Occipital lobe (tissue), 1 donor: ENCODE measurements at regions not wholly inside any gene's neighbourhood (a gene's known extent, or its start where the extent isn't known, plus 50 kb on each side); places are given as distances from the start of the nearest gene placed in this dataset.

Experiments used
- DNase-seq: peaks from one replicate; lab custom pipeline; 2025; lab: John Stamatoyannopoulos, UW

DNA sequence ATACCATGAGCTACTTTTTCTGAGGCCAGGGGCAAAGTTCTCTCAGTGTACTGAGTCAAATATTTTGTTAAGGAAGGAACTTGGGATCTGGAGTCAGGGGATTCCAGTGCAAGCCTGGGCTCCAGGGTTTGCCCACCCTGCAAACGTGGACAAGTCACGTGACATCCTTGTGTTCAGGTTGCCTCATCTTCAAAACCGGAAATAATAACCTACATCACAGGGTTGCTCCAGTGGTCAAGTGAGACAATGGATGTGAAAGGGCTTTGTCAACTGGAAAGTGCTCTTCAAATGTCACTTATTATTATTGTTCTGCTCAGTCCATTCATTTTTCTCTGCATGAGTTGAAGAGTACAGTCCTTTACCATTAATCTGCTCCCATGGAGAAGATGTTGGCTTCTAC lies 414.9 kb downstream of the COG6 start:
- no peak for DNase-seq

DNA sequence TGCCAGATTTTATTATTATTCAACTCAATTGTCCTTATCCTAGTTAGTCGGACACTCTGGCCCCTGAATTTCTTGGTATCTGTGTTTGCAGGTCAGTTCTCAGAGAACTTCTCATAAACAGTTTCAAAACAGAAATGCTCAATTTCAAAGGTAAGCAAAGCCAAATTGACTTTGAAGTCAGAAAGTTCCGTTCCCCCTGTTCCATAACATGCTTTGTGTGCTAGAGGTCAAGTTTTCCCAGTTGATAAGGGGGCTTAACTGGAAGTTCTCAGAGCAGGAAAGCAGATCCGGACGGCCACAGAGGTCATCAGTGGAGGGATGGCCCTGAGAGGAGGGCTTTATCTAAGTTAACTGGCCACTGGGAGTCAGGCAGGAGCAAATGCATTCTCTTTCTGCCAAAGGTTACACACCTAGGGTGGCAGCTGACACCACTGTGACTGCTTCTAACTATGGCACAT lies 417.2 kb downstream of the COG6 start:
- DNase-seq = no peak

GRCh38 chr13:40074338-40074737 lies 418.9 kb downstream of the COG6 start:
- no peak for DNase-seq

- no peak for DNase-seq
Measured at GRCh38 chr13:40075281-40075680, 419.8 kb downstream of the COG6 start.

DNA sequence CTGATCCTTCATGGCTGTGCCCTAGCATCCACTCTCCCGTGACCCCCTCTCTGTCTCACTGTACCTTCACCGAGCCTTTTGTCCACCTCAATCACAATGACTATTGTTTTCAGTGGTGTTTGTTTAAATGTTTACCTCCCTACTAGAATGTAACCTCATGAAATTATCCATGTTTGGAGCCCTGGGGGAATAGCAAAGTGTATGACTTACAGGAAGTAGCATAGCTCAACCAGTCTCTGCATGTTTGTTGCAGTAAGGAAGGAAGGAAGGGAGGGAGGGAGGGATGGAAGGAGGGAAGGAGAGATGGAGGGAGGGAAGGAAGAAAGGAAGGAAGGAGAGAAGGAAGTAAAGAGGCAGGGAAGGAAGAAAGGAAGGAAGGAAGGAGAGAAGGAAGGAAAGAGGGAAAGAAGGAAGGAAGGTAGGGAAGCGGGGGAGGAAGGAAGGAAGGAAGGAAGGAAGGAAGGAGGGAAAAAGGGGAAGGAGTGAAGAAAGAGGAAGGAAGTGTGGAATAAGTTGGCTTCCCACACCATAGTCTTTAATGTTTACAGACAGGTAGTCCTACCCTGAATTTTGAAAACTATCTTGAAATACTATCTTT lies 421.4 kb downstream of the COG6 start:
- DNase-seq = no peak

- DNase-seq = no peak
Measured at GRCh38 chr13:40077396-40078027, 422.1 kb downstream of the COG6 start.

DNA sequence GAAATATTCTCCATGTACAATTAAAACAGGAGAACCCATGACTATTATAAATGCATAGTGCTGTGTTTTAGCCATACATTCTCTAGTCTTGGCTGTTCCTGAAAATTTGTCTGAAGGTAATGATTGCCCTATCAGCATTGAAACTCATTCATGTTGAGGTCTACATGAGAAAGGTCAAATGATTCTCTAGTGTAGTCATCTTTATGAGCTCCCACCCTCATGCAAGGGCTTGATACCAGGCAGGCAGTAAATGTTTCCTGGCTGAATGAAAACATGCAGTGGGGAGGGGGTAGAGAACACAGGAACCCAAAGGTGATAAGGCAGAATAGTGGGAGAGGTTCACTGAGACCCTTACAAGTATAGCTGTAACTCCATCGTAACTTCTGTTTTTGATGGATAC lies 424.3 kb downstream of the COG6 start:
- DNase-seq = no peak

DNA sequence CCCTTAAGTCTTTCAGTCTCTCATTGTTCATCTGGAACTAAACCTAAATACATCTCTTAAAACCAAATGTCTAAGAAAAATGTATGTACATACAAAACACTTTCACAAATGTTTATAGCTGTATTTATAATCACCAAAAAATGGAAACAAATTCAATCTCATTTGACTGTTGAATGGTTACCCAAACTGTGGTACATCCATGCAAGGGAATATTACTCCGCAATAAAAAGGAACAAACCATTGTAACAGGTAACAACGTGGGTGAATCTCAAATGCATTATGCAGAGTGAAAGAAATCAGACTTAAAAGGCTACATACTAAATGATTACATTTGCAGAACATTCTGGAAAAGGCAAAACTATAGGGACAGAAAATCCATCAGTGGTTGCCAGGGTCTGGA lies 425.2 kb downstream of the COG6 start:
- no peak for DNase-seq

GRCh38 chr13:40082639-40083038 lies 427.2 kb downstream of the COG6 start:
- DNase-seq = no peak

GRCh38 chr13:40083841-40084240 lies 428.4 kb downstream of the COG6 start:
- DNase-seq = no peak

GRCh38 chr13:40084934-40085333 lies 429.5 kb downstream of the COG6 start:
- DNase-seq = no peak

- no peak for DNase-seq
Measured at GRCh38 chr13:40087091-40088002, 431.9 kb downstream of the COG6 start.

DNA sequence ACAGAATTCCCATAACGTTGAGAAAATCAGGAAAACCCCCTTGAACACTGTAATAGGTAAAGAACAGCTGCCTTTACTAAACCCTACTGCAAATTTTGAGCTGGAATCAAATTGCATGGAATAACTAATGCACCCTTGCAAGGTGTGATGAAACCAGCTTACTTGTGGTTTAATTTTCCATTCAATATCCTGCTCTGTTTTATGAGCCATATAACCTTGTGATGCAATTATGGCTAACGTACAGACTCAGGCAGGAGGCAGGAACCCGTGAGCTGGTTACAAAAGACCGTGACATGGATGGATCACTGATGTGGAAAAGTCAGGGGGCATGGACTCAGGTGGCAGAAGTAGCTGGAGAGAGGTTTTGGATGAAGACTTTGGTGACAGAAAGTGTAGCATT lies 438.6 kb downstream of the COG6 start:
- DNase-seq = no peak

- no peak for DNase-seq
Measured at GRCh38 chr13:40095695-40096356, 440.4 kb downstream of the COG6 start.

GRCh38 chr13:40096357-40096901 lies 441.0 kb downstream of the COG6 start:
- DNase-seq = no peak

DNA sequence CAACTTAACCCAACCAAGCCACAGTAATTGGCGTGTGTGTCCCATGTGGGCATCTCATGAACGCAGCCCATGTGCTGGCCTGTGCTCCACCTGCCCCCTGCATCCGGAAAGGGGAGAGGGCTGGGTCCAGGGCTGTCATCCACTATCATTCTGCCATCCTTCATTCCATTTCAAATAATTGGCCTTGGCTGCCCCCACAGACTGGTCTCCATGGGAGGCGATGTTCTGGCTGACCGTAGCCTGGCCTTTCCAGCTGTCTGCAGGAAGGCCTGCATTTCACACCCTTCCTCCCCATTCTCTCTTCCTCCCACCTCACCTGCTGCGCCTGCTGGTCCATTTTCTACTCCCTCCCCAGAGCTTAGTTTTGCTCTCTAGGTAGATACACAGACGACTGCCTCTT lies 442.8 kb downstream of the COG6 start:
- no peak for DNase-seq

- DNase-seq = no peak
Measured at GRCh38 chr13:40101708-40102359, 446.4 kb downstream of the COG6 start.

GRCh38 chr13:40102360-40102727 lies 446.9 kb downstream of the COG6 start:
- no peak for DNase-seq

- peak; percentile 41 for DNase-seq
Measured at GRCh38 chr13:40102854-40103253, 447.4 kb downstream of the COG6 start.

DNA sequence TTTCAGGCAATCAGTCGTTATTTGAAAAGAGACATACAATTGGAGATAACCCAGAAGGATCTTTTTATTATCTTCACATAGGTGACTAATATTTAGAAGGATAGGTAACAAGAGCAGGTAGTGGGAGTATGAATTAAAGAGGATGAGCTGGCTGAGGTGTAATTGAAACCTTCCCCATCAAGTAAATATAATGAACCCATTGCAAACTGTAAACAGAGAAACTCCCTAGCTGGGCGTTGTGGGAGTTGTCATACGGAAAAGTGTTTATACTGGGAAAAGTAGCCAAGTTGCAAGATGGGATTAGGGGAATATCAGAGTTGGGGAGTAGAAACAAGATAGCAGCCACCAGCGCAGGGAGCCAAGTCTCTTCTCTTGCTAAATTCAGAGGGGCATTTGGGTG lies 448.4 kb downstream of the COG6 start:
- no peak for DNase-seq

- DNase-seq = no peak
Measured at GRCh38 chr13:40105231-40105630, 449.8 kb downstream of the COG6 start.
